HepG2 (cell line): ENCODE measurements at regions not wholly inside any gene's neighbourhood (a gene's known extent, or its start where the extent isn't known, plus 50 kb on each side); places are given as distances from the start of the nearest gene placed in this dataset.

Source experiments
- ATAC-seq: fragments of 200-7000 bp; cut with Tn5 transposase; 3 replicates; pipeline ENCODE4 v1.9.1; 2020; ENCODE audit warnings: mild to moderate bottlenecking, moderate library complexity
- BruUV-seq: library from RNA; stranded (reverse); fragments of 400-500 nt; replicated peaks from 2 replicates; lab custom pipeline; 2021; lab: Mats Ljungman, UMichigan
- CTCF ChIA-PET: fragments of 300-600 bp; formaldehyde crosslinking; extraction: SDS; loops from one replicate; lab custom pipeline; 2021; ENCODE audit warnings: low total read pairs, inconsistent platforms, low intra/inter-chr PET ratio; lab: Yijun Ruan, JAX
- POLR2A ChIA-PET: fragments of 350-600 bp; sonication (Branson Sonifier 250); formaldehyde crosslinking; loops from one replicate; lab custom pipeline; 2020; ENCODE audit warnings: antibody characterized with exemption, inconsistent platforms; lab: Yijun Ruan, JAX
- DNase-seq: peaks from one replicate; pipeline ENCODE4 v3.0.0-alpha.2; 2015; ENCODE audit warnings: low spot score
- FAIRE-seq: peaks from 3 replicates; lab custom pipeline; 2011; peaks lifted over from hg19 to GRCh38; lab: Jason Lieb, UNC
- H2AFZ ChIP-seq: one replicate; pipeline ENCODE4 v1.6.1; 2011; ENCODE audit warnings: low read length, inconsistent platforms
- H3K27ac ChIP-seq: fragments of 300-600 bp; 3 replicates; pipeline ENCODE4 v1.8.0; 2011; ENCODE audit warnings: mixed run types, mild to moderate bottlenecking, mixed read lengths, low read length, inconsistent platforms; ENCODE audit not compliant: insufficient read depth; ENCODE audit errors: extremely low read length
- H3K27me3 ChIP-seq, 2 experiments: fragments of 200-600 bp in 1 of 2; 2 replicates in 1 of 2; 3 replicates in 1 of 2; pipeline versions ENCODE4 v1.6.0 to v1.8.0; 2011; ENCODE audit warnings: low read length in 2 of 2, mild to moderate bottlenecking in 2 of 2, moderate library complexity in 2 of 2, inconsistent platforms in 1 of 2; ENCODE audit not compliant: insufficient read depth in 2 of 2, control insufficient read depth in 1 of 2
- H3K36me3 ChIP-seq, 2 experiments: fragments of 200-600 bp in 1 of 2; replicated peaks in 1 of 2; 2 replicates in 1 of 2; 3 replicates in 1 of 2; pipeline versions ENCODE4 v1.5.1 to v1.8.0; 2011; ENCODE audit warnings: low read length in 2 of 2, inconsistent platforms in 1 of 2; ENCODE audit not compliant: insufficient read depth in 2 of 2, control insufficient read depth in 1 of 2
- H3K4me1 ChIP-seq: 2 replicates; pipeline ENCODE4 v1.5.1; 2012; ENCODE audit warnings: low read length, inconsistent platforms; ENCODE audit not compliant: insufficient read depth
- H3K4me2 ChIP-seq: 2 replicates; pipeline ENCODE4 v1.6.0; 2011; ENCODE audit warnings: low read depth, low read length, inconsistent platforms
- H3K4me3 ChIP-seq, 3 experiments: fragments of 200-600 bp in 1 of 3; sonication (generic), shearing (Covaris generic) in 1 of 3; replicated peaks in 1 of 3; 2 replicates each; pipeline ENCODE4 v1.5.1; 2011 to 2016; ENCODE audit warnings: low read length in 3 of 3, inconsistent platforms in 2 of 3, low read depth in 2 of 3, mild to moderate bottlenecking in 2 of 3, control low read depth in 1 of 3, mixed read lengths in 1 of 3; ENCODE audit not compliant: insufficient read depth in 1 of 3
- H3K79me2 ChIP-seq: one replicate; pipeline ENCODE4 v1.6.1; 2011; ENCODE audit warnings: low read length, inconsistent platforms; ENCODE audit not compliant: insufficient read depth
- H3K9ac ChIP-seq: 2 replicates; pipeline ENCODE4 v1.6.0; 2011; ENCODE audit warnings: mild to moderate bottlenecking, low read depth, low read length, inconsistent platforms; ENCODE audit not compliant: insufficient read depth
- H3K9me3 ChIP-seq: 2 replicates; pipeline ENCODE4 v1.5.1; 2012; ENCODE audit warnings: mild to moderate bottlenecking, low read length
- H4K20me1 ChIP-seq: 2 replicates; pipeline ENCODE4 v1.6.0; 2011; ENCODE audit warnings: inconsistent platforms, mild to moderate bottlenecking, low read length, moderate library complexity; ENCODE audit not compliant: insufficient read depth
- HHEX ChIP-seq: IDR thresholded peaks from 2 replicates; pipeline ENCODE4 v1.6.1; 2016; ENCODE audit warnings: control low read depth
- JUND ChIP-seq: sonication (generic); formaldehyde crosslinking; IDR thresholded peaks from 2 replicates; pipeline ENCODE4 v1.8.0; 2022; ENCODE audit warnings: mild to moderate bottlenecking, missing genetic modification reagents
- NPAS2 ChIP-seq: sonication (generic); formaldehyde crosslinking; IDR thresholded peaks from 2 replicates; pipeline ENCODE4 v1.8.0; 2022; ENCODE audit warnings: mild to moderate bottlenecking, missing genetic modification reagents, borderline replicate concordance
- NR2F2 ChIP-seq: IDR thresholded peaks from 2 replicates; pipeline ENCODE4 v1.6.1; 2012; ENCODE audit warnings: low read depth, inconsistent platforms, borderline replicate concordance
- POGK ChIP-seq: sonication (generic); formaldehyde crosslinking; conservative IDR thresholded peaks from 2 replicates; pipeline ENCODE4 v1.8.0; 2022; ENCODE audit warnings: mild to moderate bottlenecking, moderate library complexity, missing genetic modification reagents
- RELA ChIP-seq: sonication (generic); formaldehyde crosslinking; IDR thresholded peaks from 2 replicates; pipeline ENCODE4 v1.4.0; 2020; ENCODE audit warnings: missing genetic modification reagents
- SIX4 ChIP-seq: sonication (generic); formaldehyde crosslinking; IDR thresholded peaks from 2 replicates; pipeline ENCODE4 v1.4.0; 2020; ENCODE audit warnings: missing genetic modification reagents
- TBX3 ChIP-seq: fragments of 450-650 bp; IDR thresholded peaks from 2 replicates; pipeline ENCODE4 v1.6.1; 2017; ENCODE audit warnings: antibody characterized with exemption, mild to moderate bottlenecking, inconsistent platforms, borderline replicate concordance
- TEAD2 ChIP-seq: sonication (generic); formaldehyde crosslinking; IDR thresholded peaks from 2 replicates; pipeline ENCODE4 v1.9.0; 2021; ENCODE audit warnings: missing genetic modification reagents
- ZNF124 ChIP-seq: sonication (generic); formaldehyde crosslinking; IDR thresholded peaks from 2 replicates; pipeline ENCODE4 v1.4.0; 2020; ENCODE audit warnings: missing genetic modification reagents
- ZNF468 ChIP-seq: sonication (generic); formaldehyde crosslinking; IDR thresholded peaks from 2 replicates; pipeline ENCODE4 v1.8.0; 2022; ENCODE audit warnings: mild to moderate bottlenecking, moderate library complexity, missing genetic modification reagents
- ZNF720 ChIP-seq: sonication (generic); formaldehyde crosslinking; IDR thresholded peaks from 2 replicates; pipeline ENCODE4 v1.4.0; 2020; ENCODE audit warnings: missing genetic modification reagents
- WGBS: methylation state at CpG from one replicate; pipeline ENCODE4 v1.1.6; 2017; ENCODE audit warnings: low lambda C conversion rate; 5-methylcytosine and 5-hydroxymethylcytosine counted together
- in situ Hi-C: cut with HindIII; loops from 2 replicates; pipeline ENCODE4 v1.10.0; 2017; ENCODE audit warnings: low pct_unique_long_range_greater_than_20kb; ENCODE audit not compliant: extremely low pct_ligation_motif_present
- intact Hi-C: fragments of 100-400 bp; cut with micrococcal nuclease; formaldehyde crosslinking; loops from one replicate; pipeline ENCODE4 v1.10.0; 2022; ENCODE audit not compliant: unreplicated experiment

DNA sequence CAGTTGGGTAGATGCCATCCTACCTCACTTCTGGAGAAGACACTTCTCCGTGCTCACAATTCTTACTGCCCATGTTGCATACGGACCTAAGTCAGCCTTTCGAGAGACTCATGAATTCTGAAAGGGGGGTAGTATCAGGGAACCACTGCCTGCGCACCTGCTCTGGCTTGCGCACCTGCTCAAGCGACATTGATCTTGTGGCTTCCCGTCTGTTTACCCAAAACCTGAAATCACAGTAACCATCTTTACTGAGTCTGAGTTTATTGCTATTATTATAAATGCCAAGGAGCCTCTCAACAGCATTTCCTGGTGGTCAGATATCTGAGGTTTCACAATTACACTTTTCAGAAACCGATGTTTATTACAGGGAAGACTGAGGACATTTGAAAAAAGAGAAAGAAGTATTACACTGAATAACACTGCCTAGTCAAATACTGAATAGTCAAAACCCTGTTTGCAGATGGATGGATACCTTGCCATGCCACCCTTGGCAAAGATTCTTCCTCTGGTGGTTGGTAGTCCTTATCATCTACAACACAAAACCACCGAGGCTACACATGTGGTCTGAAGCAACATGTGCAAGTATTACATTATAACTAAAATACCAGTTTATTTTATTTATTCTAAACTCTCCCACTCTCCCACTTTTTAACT is 208.7 kb downstream of the SIPA1L2 start:
- no peak for TF ChIP-seq ZNF124 (CRISPR knock-in tag)
- no peak for TF ChIP-seq TEAD2 (CRISPR knock-in tag)
- no peak for TF ChIP-seq POGK (CRISPR knock-in tag)
- TF ChIP-seq HHEX (CRISPR knock-in tag), result no peak
- ChIA-PET POLR2A (no interaction called here), CTCF (no interaction called here)
- intact Hi-C loops, result no loop called here
- H3K4me3 ChIP-seq, result no peak overlapping the region
- H4K20me1 ChIP-seq, result no peaks in the 10 kb centered on the region
- H3K4me1 ChIP-seq, result no peaks in the 10 kb centered on the region
- ATAC-seq, result no peak
- H3K36me3 ChIP-seq, result no peaks in the 10 kb centered on the region
- no peak overlapping the region for H3K27ac ChIP-seq
- H3K27me3 ChIP-seq, result peaks cover 1 to 17% of the 10 kb centered on the region in 2 experiments; a peak in 2 of 5 replicates
- FAIRE-seq, result no peak
- in situ Hi-C loops, result no loop called here
- BruUV-seq, result no TSS peak
- no peaks in the 10 kb centered on the region for H3K79me2 ChIP-seq
- H3K4me2 ChIP-seq, result no peak overlapping the region
- H3K9me3 ChIP-seq, result no peaks in the 10 kb centered on the region
- DNase-seq, result no peak
- no peak overlapping the region for H2AFZ ChIP-seq
- H3K9ac ChIP-seq, result no peak overlapping the region
- 20% methylated on average over 7 of the region's 9 CpGs for WGBS

DNA sequence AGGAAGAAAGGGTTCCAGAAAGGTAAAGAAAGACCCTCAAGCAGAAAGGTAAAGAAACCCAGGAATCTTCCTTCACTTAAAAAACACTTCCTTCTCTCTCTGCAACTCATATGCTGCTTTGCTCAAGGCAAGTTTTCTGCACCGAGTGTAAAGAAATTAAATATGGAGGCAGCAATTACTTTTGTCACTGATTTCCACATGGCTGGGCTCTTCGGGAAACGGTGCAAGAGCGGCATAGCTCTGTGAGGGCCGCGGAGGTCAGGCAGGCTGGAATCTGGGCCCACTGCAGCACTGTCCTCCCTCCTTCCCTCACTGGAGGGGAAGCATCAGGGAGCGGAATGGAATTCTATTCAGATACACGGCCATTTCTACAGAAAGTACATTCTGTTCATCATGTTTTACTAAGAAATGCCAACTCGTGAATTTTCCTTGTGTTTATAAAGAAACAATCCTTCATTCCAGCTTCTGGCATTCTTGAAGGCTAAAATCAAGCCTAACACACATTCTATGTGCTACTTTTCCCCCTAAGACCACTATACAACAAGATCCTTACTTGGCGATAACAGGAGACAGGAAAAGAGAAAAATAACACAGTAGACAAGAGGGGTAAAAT is 212.2 kb downstream of the SIPA1L2 start:
- Histone ChIP-seq H3K4me3 (no peak overlapping the region), H3K9me3 (no peaks in the 10 kb centered on the region), H3K27me3 (peaks cover 0 to 36% of the 10 kb centered on the region in 2 experiments; a peak in 3 of 5 replicates), H4K20me1 (no peaks in the 10 kb centered on the region), H3K36me3 (no peaks in the 10 kb centered on the region), H3K4me1 (no peaks in the 10 kb centered on the region), H3K79me2 (no peaks in the 10 kb centered on the region), H3K9ac (no peak overlapping the region), H3K27ac (no peak overlapping the region), H2AFZ (no peak overlapping the region), H3K4me2 (no peak overlapping the region)
- no peak for ATAC-seq
- DNase-seq, result no peak
- intact Hi-C loops (no loop called here), in situ Hi-C loops (no loop called here)
- POLR2A ChIA-PET, result no interaction called here
- no peak for FAIRE-seq
- TF ChIP-seq NPAS2, result no peak
- TF ChIP-seq NR2F2, result no peak
- TF ChIP-seq ZNF468 (CRISPR knock-in tag), result no peak
- no peak for TF ChIP-seq SIX4 (CRISPR knock-in tag)
- TF ChIP-seq ZNF720, result no peak
- TF ChIP-seq RELA (CRISPR knock-in tag), result no peak
- TF ChIP-seq JUND (CRISPR knock-in tag), result no peak
- TF ChIP-seq TBX3, result no peak
- BruUV-seq, result no TSS peak
- CTCF ChIA-PET, result no interaction called here
- WGBS, result 27% methylated on average over 10 of the region's 10 CpGs
